K562 (cell line): ENCODE measurements at regions not wholly inside any gene's neighbourhood (a gene's known extent, or its start where the extent isn't known, plus 50 kb on each side); places are given as distances from the start of the nearest gene placed in this dataset.
A peak's percentile ranks its signal among the peaks of the same experiment; 100 is the strongest.

Experiments
- ATAC-seq: fragments of 200-7000 bp; cut with Tn5 transposase; 3 replicates; pipeline ENCODE4 v1.9.1; 2020; ENCODE audit warnings: moderate library complexity
- BruUV-seq: library from RNA; stranded (reverse); fragments of 400-500 nt; replicated peaks from 2 replicates; lab custom pipeline; 2021; lab: Mats Ljungman, UMichigan
- CTCF ChIA-PET: fragments of 300-600 bp; formaldehyde crosslinking; extraction: SDS; loops from one replicate; lab custom pipeline; 2021; ENCODE audit warnings: low intra/inter-chr PET ratio; lab: Yijun Ruan, JAX
- POLR2A ChIA-PET: fragments of 300-600, 350-650 bp; sonication (Branson Sonifier 250); formaldehyde crosslinking; extraction: SDS; loops from one replicate; lab custom pipeline; 2021; ENCODE audit warnings: antibody characterized with exemption, inconsistent platforms; lab: Yijun Ruan, JAX
- DNase-seq, 4 experiments: peaks; one replicate each; pipeline versions ENCODE4 v3.0.0 to v3.0.0-alpha.2; 2011 to 2018; ENCODE audit warnings: low spot score in 3 of 4, mixed read lengths in 3 of 4; ENCODE audit errors: extremely low read depth in 1 of 4
- FAIRE-seq: peaks from 2 replicates; lab custom pipeline; 2011; peaks lifted over from hg19 to GRCh38; lab: Jason Lieb, UNC
- H2AFZ ChIP-seq: 2 replicates; pipeline ENCODE4 v1.6.0; 2011; ENCODE audit warnings: low read depth, low read length, control low read depth, inconsistent platforms
- H3K27ac ChIP-seq: fragments of 200-600 bp; 3 replicates; pipeline ENCODE4 v1.8.0; 2011; ENCODE audit warnings: low read depth, mild to moderate bottlenecking, control low read depth, inconsistent platforms, low read length, moderate library complexity, mixed read lengths; ENCODE audit errors: extremely low read depth
- H3K27me3 ChIP-seq, 2 experiments: fragments of 300-600 bp in 1 of 2; 2 replicates in 1 of 2; 3 replicates in 1 of 2; pipeline versions ENCODE4 v1.6.0 to v1.8.0; 2011; ENCODE audit warnings: inconsistent platforms in 2 of 2, low read length in 2 of 2, mild to moderate bottlenecking in 1 of 2, mixed read lengths in 1 of 2, moderate library complexity in 1 of 2; ENCODE audit not compliant: control insufficient read depth in 2 of 2, insufficient read depth in 2 of 2
- H3K36me3 ChIP-seq: fragments of 300-600 bp; 3 replicates; pipeline ENCODE4 v1.8.0; 2011; ENCODE audit warnings: mild to moderate bottlenecking, low read length, inconsistent platforms; ENCODE audit not compliant: control insufficient read depth, insufficient read depth
- H3K4me1 ChIP-seq, 2 experiments: fragments of 200-600 bp in 1 of 2; replicated peaks in 1 of 2; 2 replicates in 1 of 2; 3 replicates in 1 of 2; pipeline versions ENCODE4 v1.5.1 to v1.8.0; 2011; ENCODE audit warnings: inconsistent platforms in 2 of 2, low read length in 2 of 2, mild to moderate bottlenecking in 1 of 2, mixed read lengths in 1 of 2, moderate library complexity in 1 of 2; ENCODE audit not compliant: control insufficient read depth in 2 of 2, insufficient read depth in 2 of 2
- H3K4me2 ChIP-seq: 2 replicates; pipeline ENCODE4 v1.6.1; 2011; ENCODE audit warnings: low read length, control low read depth, inconsistent platforms, mixed read lengths; ENCODE audit not compliant: insufficient read depth
- H3K4me3 ChIP-seq: fragments of 200-600 bp; sonication (generic), shearing (Covaris generic); 2 replicates; pipeline ENCODE4 v1.5.1; 2016; ENCODE audit warnings: control low read depth, inconsistent platforms
- H3K79me2 ChIP-seq: fragments of 200-600 bp; 3 replicates; pipeline ENCODE4 v1.8.0; 2011; ENCODE audit warnings: low read length, inconsistent platforms; ENCODE audit not compliant: control insufficient read depth, insufficient read depth
- H3K9ac ChIP-seq, 2 experiments: 2 replicates each; pipeline versions ENCODE4 v1.6.0 to v1.6.1; 2011; ENCODE audit warnings: low read depth in 2 of 2, low read length in 2 of 2, control low read depth in 1 of 2, inconsistent platforms in 1 of 2, mild to moderate bottlenecking in 1 of 2, mixed read lengths in 1 of 2; ENCODE audit not compliant: insufficient read depth in 1 of 2
- H3K9me1 ChIP-seq: one replicate; pipeline ENCODE4 v1.6.0; 2011; ENCODE audit warnings: inconsistent platforms, mild to moderate bottlenecking, low read length, moderate library complexity; ENCODE audit not compliant: control insufficient read depth, insufficient read depth
- H3K9me3 ChIP-seq: replicated peaks from 2 replicates; pipeline ENCODE4 v1.5.1; 2011; ENCODE audit warnings: low read depth, low read length, inconsistent platforms; ENCODE audit not compliant: control insufficient read depth, insufficient read depth
- H4K20me1 ChIP-seq: replicated peaks from 2 replicates; pipeline ENCODE4 v1.6.1; 2011; ENCODE audit warnings: low read length, inconsistent platforms, mixed read lengths; ENCODE audit not compliant: control insufficient read depth, insufficient read depth
- GTF2E2 ChIP-seq: fragments of 200-800 bp; sonication (Bioruptor generic); IDR thresholded peaks from 2 replicates; pipeline ENCODE4 v1.6.1; 2016; ENCODE audit warnings: missing genetic modification characterization, missing compliant biosample characterization
- MCM2 ChIP-seq: fragments of 450-650 bp; IDR thresholded peaks from 2 replicates; pipeline ENCODE4 v1.6.1; 2017; ENCODE audit warnings: low read depth, mild to moderate bottlenecking
- MGA ChIP-seq: fragments of 450-650 bp; IDR thresholded peaks from 2 replicates; pipeline ENCODE4 v1.6.1; 2016; ENCODE audit warnings: mild to moderate bottlenecking, moderate library complexity
- NCOA1 ChIP-seq: fragments of 450-650 bp; IDR thresholded peaks from 2 replicates; pipeline ENCODE4 v1.6.1; 2016; ENCODE audit warnings: low read depth
- NCOA6 ChIP-seq: fragments of 450-650 bp; IDR thresholded peaks from 2 replicates; pipeline ENCODE4 v1.6.1; 2017; ENCODE audit warnings: mild to moderate bottlenecking
- PHB ChIP-seq: fragments of 250-450 bp; sonication (Bioruptor Pico); IDR thresholded peaks from 2 replicates; pipeline ENCODE4 v1.5.0; 2021
- PML ChIP-seq: IDR thresholded peaks from 2 replicates; pipeline ENCODE4 v1.6.1; 2012; ENCODE audit warnings: low read length, inconsistent platforms
- RAD21 ChIP-seq, 2 experiments: fragments of 250-450 bp in 1 of 2; fragments of 450-650 bp in 1 of 2; sonication (Bioruptor Pico) in 1 of 2; formaldehyde crosslinking in 1 of 2; IDR thresholded peaks in 1 of 2; conservative IDR thresholded peaks in 1 of 2; 2 replicates each; pipeline versions ENCODE4 v1.4.0 to v1.8.0; 2020 to 2022; ENCODE audit warnings: mild to moderate bottlenecking in 2 of 2, moderate library complexity in 1 of 2
- SAP30 ChIP-seq: fragments of 200-600 bp; sonication (generic); IDR thresholded peaks from 2 replicates; pipeline ENCODE4 v1.6.1; 2012; ENCODE audit warnings: borderline replicate concordance, low read depth, mild to moderate bottlenecking, moderate library complexity, low read length, control low read depth, inconsistent platforms; ENCODE audit not compliant: insufficient read depth, poor library complexity, severe bottlenecking
- STAG1 ChIP-seq: sonication (generic); formaldehyde crosslinking; IDR thresholded peaks from 2 replicates; pipeline ENCODE4 v1.5.0; 2020; ENCODE audit warnings: missing genetic modification reagents, borderline replicate concordance
- WGBS: fragments of 100-300 bp; shearing (Covaris generic); methylation state at CpG from one replicate; pipeline ENCODE4 v1.1.6; 2016; ENCODE audit warnings: low coverage, mixed read lengths; ENCODE audit not compliant: insufficient coverage; ENCODE audit errors: missing lambda C conversion rate; 5-methylcytosine and 5-hydroxymethylcytosine counted together
- in situ Hi-C: fragments of 300-500 bp; cut with MboI; formaldehyde crosslinking; loops from 4 replicates; pipeline ENCODE4 v1.15.0; 2018; ENCODE audit warnings: inconsistent platforms, mixed read lengths
- intact Hi-C: fragments of 100-400 bp; cut with micrococcal nuclease; formaldehyde crosslinking; loops from 2 replicates; pipeline ENCODE4 v1.14.2; 2022

- in situ Hi-C loops: loop anchor here (10.0 kb wide), 2 partner anchors 1139 to 1339 kb away; no protein-coding TSS in a partner anchor
- FAIRE-seq: peak; percentile 69
- H3K36me3 ChIP-seq: no peaks in the 10 kb centered on the region
- H3K27ac ChIP-seq: no peak overlapping the region
- DNase-seq: peak; percentile 54 to 73 (median 66)
- ChIA-PET POLR2A (interaction anchor here (0.7 to 0.8 kb wide), 3 partner anchors 118 to 1366 kb away, joined by 3 read pairs; no protein-coding TSS in a partner anchor), CTCF (no interaction called here)
- H3K9me3 ChIP-seq: no peaks in the 10 kb centered on the region
- no peaks in the 10 kb centered on the region for H3K79me2 ChIP-seq
- peaks cover 0 to 7% of the 10 kb centered on the region in 2 experiments; a peak in 2 of 5 replicates for H3K4me1 ChIP-seq
- H3K4me2 ChIP-seq: peak overlapping the region; percentile 52
- 10% methylated on average over 45 of the region's 47 CpGs for WGBS
- H3K9me1 ChIP-seq: no peaks in the 10 kb centered on the region
- no TSS peak for BruUV-seq
- H3K9ac ChIP-seq: peak overlapping the region in 1 of 2 experiments; percentile 66; a peak in 2 of 4 replicates
- peak; percentile 93 for ATAC-seq
- intact Hi-C loops: no loop called here
- H3K4me3 ChIP-seq: no peak overlapping the region
- peaks cover 3 to 25% of the 10 kb centered on the region in 2 experiments; a peak in 4 of 5 replicates for H3K27me3 ChIP-seq
- H2AFZ ChIP-seq: peak overlapping the region; percentile 88
- H4K20me1 ChIP-seq: peaks cover 7% of the 10 kb centered on the region; the same call in 1 of the 2 replicates
- no peak for TF ChIP-seq PHB (CRISPR knock-in tag)
- TF ChIP-seq MGA: peak; percentile 72
- TF ChIP-seq SAP30: no peak
- no peak for TF ChIP-seq MCM2
- peak; percentile 63; the same call in 1 of the 2 replicates for TF ChIP-seq STAG1
- TF ChIP-seq PML: no peak
- TF ChIP-seq RAD21 (CRISPR knock-in tag; conservative IDR thresholded peaks at IDR 0.05 in 1 of 2, IDR thresholded peaks at IDR 0.05 in 1 of 2): peak in 1 of 2 experiments; percentile 52; a peak in 2 of 4 replicates
- no peak for TF ChIP-seq NCOA1
- no peak for TF ChIP-seq NCOA6
- no peak for TF ChIP-seq GTF2E2 (tag)
Observed at GRCh38 chr9:107425101-107426025, 64.2 kb downstream of the KLF4 start.
